Renal cortical epithelial cell (primary cell): ENCODE measurements at regions not wholly inside any gene's neighbourhood (a gene's known extent, or its start where the extent isn't known, plus 50 kb on each side); places are given as distances from the start of the nearest gene placed in this dataset.

Source experiments
- DNase-seq: peaks from one replicate; pipeline ENCODE4 v3.0.0-alpha.2; 2011; ENCODE audit warnings: low read depth

- DNase-seq: no peak
Observed at GRCh38 chr12:28879379-28879778, 269.7 kb upstream of the FAR2 start.

GRCh38 chr12:28882444-28882843 is 266.6 kb upstream of the FAR2 start:
- DNase-seq: no peak

GRCh38 chr12:28883406-28883997 is 265.6 kb upstream of the FAR2 start:
- no peak for DNase-seq

- no peak for DNase-seq
Observed at GRCh38 chr12:28884904-28885679, 264.0 kb upstream of the FAR2 start.

- no peak for DNase-seq
Observed at GRCh38 chr12:28885928-28886327, 263.1 kb upstream of the FAR2 start.

- no peak for DNase-seq
Observed at GRCh38 chr12:28887461-28887990, 261.6 kb upstream of the FAR2 start.

- no peak for DNase-seq
Observed at GRCh38 chr12:28890664-28891063, 258.4 kb upstream of the FAR2 start.

GRCh38 chr12:28891126-28891525 is 258.0 kb upstream of the FAR2 start:
- no peak for DNase-seq

GRCh38 chr12:28893365-28893764 is 255.7 kb upstream of the FAR2 start:
- no peak for DNase-seq

GRCh38 chr12:28893856-28894255 is 255.2 kb upstream of the FAR2 start:
- no peak for DNase-seq

GRCh38 chr12:28896421-28896820 is 252.7 kb upstream of the FAR2 start:
- DNase-seq: no peak

- DNase-seq: no peak
Observed at GRCh38 chr12:28898038-28898437, 251.0 kb upstream of the FAR2 start.

GRCh38 chr12:28899951-28900350 is 249.1 kb upstream of the FAR2 start:
- DNase-seq: peak; percentile 82

GRCh38 chr12:28905220-28905955 is 243.7 kb upstream of the FAR2 start:
- DNase-seq: no peak

- DNase-seq: no peak
Observed at GRCh38 chr12:28908646-28909045, 240.4 kb upstream of the FAR2 start.

- no peak for DNase-seq
Observed at GRCh38 chr12:28909291-28909690, 239.8 kb upstream of the FAR2 start.

- DNase-seq: no peak
Observed at GRCh38 chr12:28925719-28926376, 223.2 kb upstream of the FAR2 start.

- no peak for DNase-seq
Observed at GRCh38 chr12:28930704-28931103, 218.4 kb upstream of the FAR2 start.

GRCh38 chr12:28933176-28933575 is 215.9 kb upstream of the FAR2 start:
- DNase-seq: no peak

- peak; percentile 2 for DNase-seq
Observed at GRCh38 chr12:28933864-28934527, 215.1 kb upstream of the FAR2 start.

- DNase-seq: no peak
Observed at GRCh38 chr12:28936221-28936620, 212.9 kb upstream of the FAR2 start.

- DNase-seq: no peak
Observed at GRCh38 chr12:28936711-28937110, 212.4 kb upstream of the FAR2 start.
